Mesenchymal stem cell (in vitro differentiated cells and primary cell): ENCODE measurements at regions not wholly inside any gene's neighbourhood (a gene's known extent, or its start where the extent isn't known, plus 50 kb on each side); places are given as distances from the start of the nearest gene placed in this dataset.
"Not testable (repeated sequence)": the region's sequence is repeated elsewhere in the genome, so short reads cannot be mapped to it uniquely, and the experiment has no call there.

Source experiments
- DNase-seq: peaks from one replicate; pipeline ENCODE4 v3.0.0-alpha.2; 2013
- H2AFZ ChIP-seq: one replicate; pipeline ENCODE4 v1.6.1; 2013; ENCODE audit warnings: low read depth, mild to moderate bottlenecking, control low read depth, inconsistent platforms, low read length, moderate library complexity
- H2AK5ac ChIP-seq: 2 replicates; pipeline ENCODE4 v1.6.1; 2013; ENCODE audit warnings: low read length, moderate library complexity, mild to moderate bottlenecking, inconsistent platforms; ENCODE audit not compliant: severe bottlenecking
- H2BK120ac ChIP-seq: one replicate; pipeline ENCODE4 v1.6.1; 2013; ENCODE audit warnings: low read depth, mild to moderate bottlenecking, inconsistent platforms, low read length, moderate library complexity
- H2BK12ac ChIP-seq, 2 experiments: one replicate each; pipeline ENCODE4 v1.6.1; 2013; ENCODE audit warnings: inconsistent platforms in 2 of 2, low read length in 2 of 2, mild to moderate bottlenecking in 2 of 2, moderate library complexity in 2 of 2, control low read depth in 1 of 2
- H2BK15ac ChIP-seq: one replicate; pipeline ENCODE4 v1.6.1; 2013; ENCODE audit warnings: mild to moderate bottlenecking, low read depth, inconsistent platforms; ENCODE audit not compliant: poor library complexity, severe bottlenecking
- H2BK5ac ChIP-seq: 2 replicates; pipeline ENCODE4 v1.6.1; 2013; ENCODE audit warnings: low read depth, mild to moderate bottlenecking, low read length, control low read depth, inconsistent platforms; ENCODE audit not compliant: poor library complexity, severe bottlenecking
- H3K14ac ChIP-seq, 2 experiments: one replicate each; pipeline ENCODE4 v1.6.1; 2013; ENCODE audit warnings: inconsistent platforms in 2 of 2, low read length in 2 of 2, control low read depth in 1 of 2, mild to moderate bottlenecking in 1 of 2, moderate library complexity in 1 of 2
- H3K18ac ChIP-seq, 2 experiments: one replicate each; pipeline ENCODE4 v1.6.1; 2013; ENCODE audit warnings: inconsistent platforms in 2 of 2, low read length in 2 of 2, control low read depth in 1 of 2, low read depth in 1 of 2, mild to moderate bottlenecking in 1 of 2
- H3K23ac ChIP-seq, 2 experiments: one replicate each; pipeline ENCODE4 v1.6.1; 2013; ENCODE audit warnings: inconsistent platforms in 2 of 2, low read length in 2 of 2, mild to moderate bottlenecking in 2 of 2, moderate library complexity in 2 of 2, control low read depth in 1 of 2
- H3K27ac ChIP-seq: 2 replicates; pipeline ENCODE4 v1.5.1; 2013; ENCODE audit warnings: mild to moderate bottlenecking, moderate library complexity, low read length, control low read depth, inconsistent platforms; ENCODE audit not compliant: poor library complexity, severe bottlenecking
- H3K27me3 ChIP-seq, 2 experiments: 2 replicates each; pipeline versions ENCODE4 v1.6.1 to v1.7.0; 2013; ENCODE audit warnings: low read length in 2 of 2, mild to moderate bottlenecking in 2 of 2, moderate library complexity in 2 of 2, control low read depth in 1 of 2, inconsistent platforms in 1 of 2; ENCODE audit not compliant: control insufficient read depth in 1 of 2, insufficient read depth in 1 of 2
- H3K36me3 ChIP-seq, 2 experiments: 2 replicates each; pipeline versions ENCODE4 v1.6.1 to v1.7.0; 2013; ENCODE audit warnings: low read length in 2 of 2, control low read depth in 1 of 2, inconsistent platforms in 1 of 2, low read depth in 1 of 2, mild to moderate bottlenecking in 1 of 2; ENCODE audit not compliant: insufficient read depth in 2 of 2, control insufficient read depth in 1 of 2
- H3K4ac ChIP-seq, 2 experiments: one replicate each; pipeline ENCODE4 v1.6.1; 2013; ENCODE audit warnings: inconsistent platforms in 2 of 2, low read length in 2 of 2, mild to moderate bottlenecking in 2 of 2, moderate library complexity in 2 of 2, control low read depth in 1 of 2, low read depth in 1 of 2
- H3K4me1 ChIP-seq: 2 replicates; pipeline ENCODE4 v1.6.1; 2013; ENCODE audit warnings: low read depth, low read length, control low read depth; ENCODE audit not compliant: control insufficient read depth, insufficient read depth
- H3K4me2 ChIP-seq: 2 replicates; pipeline ENCODE4 v1.6.1; 2013; ENCODE audit warnings: low read length, mild to moderate bottlenecking, inconsistent platforms; ENCODE audit not compliant: poor library complexity, severe bottlenecking
- H3K4me3 ChIP-seq, 2 experiments: 2 replicates each; pipeline versions ENCODE4 v1.5.1 to v1.7.0; 2013; ENCODE audit warnings: low read length in 2 of 2, mild to moderate bottlenecking in 2 of 2, control low read depth in 1 of 2, low read depth in 1 of 2; ENCODE audit not compliant: insufficient read depth in 1 of 2
- H3K79me1 ChIP-seq: replicated peaks from 2 replicates; pipeline ENCODE4 v1.6.1; 2013; ENCODE audit warnings: mild to moderate bottlenecking, control low read depth, low read length, inconsistent platforms; ENCODE audit not compliant: poor library complexity, severe bottlenecking
- H3K9ac ChIP-seq: 2 replicates; pipeline ENCODE4 v1.7.0; 2013; ENCODE audit warnings: mild to moderate bottlenecking, low read length, moderate library complexity
- H3K9me3 ChIP-seq: 2 replicates; pipeline ENCODE4 v1.7.0; 2013; ENCODE audit warnings: mild to moderate bottlenecking, low read length; ENCODE audit not compliant: control insufficient read depth
- H4K8ac ChIP-seq: one replicate; pipeline ENCODE4 v1.6.1; 2013; ENCODE audit warnings: inconsistent platforms, mild to moderate bottlenecking, low read length, moderate library complexity
- H4K91ac ChIP-seq: one replicate; pipeline ENCODE4 v1.6.1; 2013; ENCODE audit warnings: mild to moderate bottlenecking, low read length, inconsistent platforms
- WGBS: methylation state at CpG from one replicate; pipeline ENCODE4 v1.1.7; 2013; ENCODE audit warnings: mixed read lengths; 5-methylcytosine and 5-hydroxymethylcytosine counted together

DNA sequence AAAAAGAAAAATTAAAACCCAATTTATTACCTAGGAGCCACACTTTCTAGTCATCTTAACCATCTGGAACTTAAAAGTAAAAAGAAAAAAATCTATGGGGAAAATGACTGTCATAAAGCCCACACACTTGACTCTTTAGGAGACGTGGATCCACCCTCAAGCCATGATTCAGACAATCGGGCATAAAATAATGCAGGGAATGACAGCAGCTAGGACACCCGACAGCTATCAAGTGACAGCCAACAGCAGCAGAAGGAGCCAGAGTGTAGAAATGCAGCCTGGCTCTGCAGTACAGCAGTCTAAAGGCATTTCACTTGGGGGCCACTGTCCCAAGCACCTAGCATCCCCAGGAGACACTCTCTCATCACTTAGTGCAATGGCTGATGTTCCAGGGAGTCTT, 226.9 kb downstream of the CAAP1 start:
- Histone ChIP-seq H3K4ac (no peak overlapping the region), H2AK5ac (no peak overlapping the region), H3K4me1 (no peaks in the 10 kb centered on the region), H3K27me3 (peaks cover 0 to 5% of the 10 kb centered on the region in 2 experiments), H3K18ac (no peak overlapping the region), H3K14ac (no peak overlapping the region), H3K4me3 (no peak overlapping the region), H3K9ac (no peak overlapping the region), H3K36me3 (no peaks in the 10 kb centered on the region), H3K23ac (no peak overlapping the region), H4K91ac (no peak overlapping the region), H2BK120ac (no peak overlapping the region), H3K4me2 (no peak overlapping the region), H3K79me1 (no peaks in the 10 kb centered on the region), H2BK15ac (no peak overlapping the region), H3K9me3 (no peaks in the 10 kb centered on the region), H2BK5ac (no peak overlapping the region), H4K8ac (no peak overlapping the region), H2BK12ac (no peak overlapping the region), H3K27ac (no peak overlapping the region), H2AFZ (no peak overlapping the region)
- DNase-seq = no peak
- 74% methylated on average over 3 of the region's 3 CpGs for WGBS

GRCh38 chr9:26664087-26664773, 228.4 kb downstream of the CAAP1 start:
- H2BK15ac ChIP-seq, H3K18ac ChIP-seq, H2AFZ ChIP-seq, H3K36me3 ChIP-seq, H3K27ac ChIP-seq, H3K4me3 ChIP-seq, H2BK120ac ChIP-seq, H4K91ac ChIP-seq, H2AK5ac ChIP-seq, DNase-seq, H3K4ac ChIP-seq, H3K9me3 ChIP-seq, H3K9ac ChIP-seq, H3K4me1 ChIP-seq, H3K23ac ChIP-seq, H3K27me3 ChIP-seq, H2BK5ac ChIP-seq, H3K14ac ChIP-seq, H4K8ac ChIP-seq, H2BK12ac ChIP-seq, H3K79me1 ChIP-seq, H3K4me2 ChIP-seq: not testable (repeated sequence)
- WGBS = 95% methylated on average over 46 of the region's 49 CpGs

GRCh38 chr9:26662476-26662875, 230.1 kb downstream of the CAAP1 start:
- H2AK5ac ChIP-seq = no peak overlapping the region

GRCh38 chr9:26658476-26658875, 234.1 kb downstream of the CAAP1 start:
- Histone ChIP-seq H2BK15ac (no peak overlapping the region), H3K4me2 (no peak overlapping the region), H3K23ac (no peak overlapping the region), H2AFZ (no peak overlapping the region), H3K27me3 (peaks cover 0 to 11% of the 10 kb centered on the region in 2 experiments), H3K79me1 (no peaks in the 10 kb centered on the region), H2BK5ac (no peak overlapping the region), H3K4me1 (no peaks in the 10 kb centered on the region), H3K18ac (no peak overlapping the region), H4K91ac (no peak overlapping the region), H3K9ac (no peak overlapping the region), H3K4me3 (no peak overlapping the region), H2BK120ac (no peak overlapping the region), H4K8ac (no peak overlapping the region), H3K27ac (no peak overlapping the region), H2AK5ac (no peak overlapping the region), H2BK12ac (no peak overlapping the region), H3K14ac (no peak overlapping the region), H3K4ac (no peak overlapping the region), H3K36me3 (no peaks in the 10 kb centered on the region), H3K9me3 (no peaks in the 10 kb centered on the region)
- no peak for DNase-seq
- WGBS = 69% methylated on average over 3 of the region's 3 CpGs

More at GRCh38 chr9:26662476-26662875, 230.1 kb downstream of the CAAP1 start:
- Histone ChIP-seq H3K79me1 (no peaks in the 10 kb centered on the region), H3K36me3 (no peaks in the 10 kb centered on the region), H3K4ac (no peak overlapping the region), H2BK12ac (no peak overlapping the region), H2BK15ac (no peak overlapping the region), H3K4me1 (no peaks in the 10 kb centered on the region), H3K4me3 (no peak overlapping the region), H2AFZ (no peak overlapping the region), H3K23ac (no peak overlapping the region), H2BK120ac (no peak overlapping the region), H4K8ac (no peak overlapping the region), H2BK5ac (no peak overlapping the region), H3K27me3 (peaks cover 0 to 8% of the 10 kb centered on the region in 2 experiments), H3K27ac (no peak overlapping the region), H4K91ac (no peak overlapping the region), H3K14ac (no peak overlapping the region), H3K18ac (no peak overlapping the region), H3K9me3 (no peaks in the 10 kb centered on the region), H3K9ac (no peak overlapping the region), H3K4me2 (no peak overlapping the region)
- WGBS = no CpG with 5 or more reads among the region's 1 CpG
- no peak for DNase-seq
